Kidney epithelial cell (primary cell): ENCODE measurements at regions not wholly inside any gene's neighbourhood (a gene's known extent, or its start where the extent isn't known, plus 50 kb on each side); places are given as distances from the start of the nearest gene placed in this dataset.

Experiments used
- DNase-seq: peaks from one replicate; pipeline ENCODE4 v3.0.0-alpha.2; 2010; ENCODE audit warnings: low read depth
- H3K27me3 ChIP-seq: 2 replicates; pipeline ENCODE4 v1.6.0; 2011; ENCODE audit warnings: low read length; ENCODE audit not compliant: control insufficient read depth, insufficient read depth
- H3K36me3 ChIP-seq: 2 replicates; pipeline ENCODE4 v1.5.1; 2011; ENCODE audit warnings: low read length; ENCODE audit not compliant: control insufficient read depth, insufficient read depth
- H3K4me3 ChIP-seq: 2 replicates; pipeline ENCODE4 v1.5.1; 2011; ENCODE audit warnings: low read depth, mild to moderate bottlenecking, control low read depth, low read length
- TF ChIP-seq, protein P1 (sequence below): IDR thresholded peaks from 2 replicates; pipeline ENCODE4 v1.5.1; 2011; ENCODE audit warnings: mild to moderate bottlenecking, moderate library complexity, low read length, control low read depth, inconsistent platforms; ENCODE audit not compliant: insufficient read depth, poor library complexity, severe bottlenecking

DNA sequence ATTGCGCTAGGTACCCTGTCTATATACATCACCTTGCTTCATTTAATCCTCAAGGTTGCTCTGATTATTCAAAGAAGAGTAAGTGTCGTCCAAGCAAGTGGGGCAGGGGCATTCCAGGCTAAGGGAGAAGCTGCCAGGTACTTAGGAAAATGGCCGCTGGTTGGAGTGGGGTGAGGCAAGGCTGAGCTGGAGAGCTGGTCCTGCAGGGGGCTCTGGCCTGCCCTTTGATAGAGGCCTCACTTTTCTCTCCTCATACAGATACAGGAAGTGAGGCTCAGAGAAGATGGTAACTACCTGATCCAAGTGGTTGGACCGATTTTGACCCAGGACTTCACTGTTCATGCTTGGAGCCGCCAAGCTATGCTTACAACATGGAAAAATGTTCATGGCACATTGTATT is 86.9 kb upstream of the ZBTB40 start:
- Histone ChIP-seq H3K27me3 (peaks cover 25% of the 10 kb centered on the region), H3K36me3 (no peaks in the 10 kb centered on the region), H3K4me3 (no peak overlapping the region)
- DNase-seq, result no peak
- TF ChIP-seq, protein P1, sequence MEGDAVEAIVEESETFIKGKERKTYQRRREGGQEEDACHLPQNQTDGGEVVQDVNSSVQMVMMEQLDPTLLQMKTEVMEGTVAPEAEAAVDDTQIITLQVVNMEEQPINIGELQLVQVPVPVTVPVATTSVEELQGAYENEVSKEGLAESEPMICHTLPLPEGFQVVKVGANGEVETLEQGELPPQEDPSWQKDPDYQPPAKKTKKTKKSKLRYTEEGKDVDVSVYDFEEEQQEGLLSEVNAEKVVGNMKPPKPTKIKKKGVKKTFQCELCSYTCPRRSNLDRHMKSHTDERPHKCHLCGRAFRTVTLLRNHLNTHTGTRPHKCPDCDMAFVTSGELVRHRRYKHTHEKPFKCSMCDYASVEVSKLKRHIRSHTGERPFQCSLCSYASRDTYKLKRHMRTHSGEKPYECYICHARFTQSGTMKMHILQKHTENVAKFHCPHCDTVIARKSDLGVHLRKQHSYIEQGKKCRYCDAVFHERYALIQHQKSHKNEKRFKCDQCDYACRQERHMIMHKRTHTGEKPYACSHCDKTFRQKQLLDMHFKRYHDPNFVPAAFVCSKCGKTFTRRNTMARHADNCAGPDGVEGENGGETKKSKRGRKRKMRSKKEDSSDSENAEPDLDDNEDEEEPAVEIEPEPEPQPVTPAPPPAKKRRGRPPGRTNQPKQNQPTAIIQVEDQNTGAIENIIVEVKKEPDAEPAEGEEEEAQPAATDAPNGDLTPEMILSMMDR, result no peak

DNA sequence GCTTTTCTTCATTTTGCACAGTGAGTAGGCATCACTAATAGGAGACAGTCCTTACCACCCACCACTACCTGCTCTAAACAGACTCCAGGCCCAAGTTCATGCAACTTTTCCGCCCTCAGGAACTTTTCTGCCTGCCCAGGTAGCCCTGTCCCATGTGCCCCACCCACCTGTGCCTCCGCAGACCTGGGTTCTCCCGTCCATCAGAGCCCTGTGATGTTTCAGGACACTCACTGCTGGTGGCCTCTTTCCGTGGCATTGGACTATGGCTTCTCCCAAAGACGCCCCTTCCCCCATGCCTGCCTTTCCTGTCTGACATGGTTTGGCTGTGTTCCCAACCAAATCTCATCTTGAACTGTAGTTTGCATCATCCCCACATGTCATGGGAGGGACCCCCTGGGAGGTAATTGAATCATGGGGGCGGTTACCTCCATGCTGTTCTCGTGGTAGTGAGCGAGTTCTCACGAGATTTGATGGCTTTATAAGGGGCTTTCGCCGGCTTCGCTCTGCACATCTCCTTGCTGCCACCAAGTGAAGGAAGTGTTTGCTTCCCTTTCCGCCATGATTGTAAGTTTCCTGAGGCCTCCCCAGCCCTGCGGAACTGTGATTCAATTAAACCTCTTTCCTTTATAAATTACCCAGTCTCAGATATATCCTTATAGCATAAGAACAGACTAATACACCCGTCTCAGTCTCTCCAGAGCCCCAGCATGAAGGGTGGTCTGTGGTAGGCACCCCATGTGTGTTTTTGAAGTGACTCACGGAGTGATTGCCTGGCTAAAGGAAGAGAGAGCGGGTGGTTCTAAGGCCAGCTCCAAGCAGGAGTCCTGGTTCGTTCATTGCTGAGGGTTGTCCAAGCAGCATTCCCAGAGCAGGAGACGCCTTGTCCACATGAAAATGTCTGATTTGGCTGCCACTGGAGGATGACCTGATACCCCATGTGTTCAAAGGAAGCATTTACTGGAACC is 86.0 kb upstream of the ZBTB40 start:
- no peak for DNase-seq
- Histone ChIP-seq H3K27me3 (peaks cover 22% of the 10 kb centered on the region), H3K36me3 (no peaks in the 10 kb centered on the region), H3K4me3 (no peak overlapping the region)
- TF ChIP-seq, protein P1, result no peak

- Histone ChIP-seq H3K36me3 (no peaks in the 10 kb centered on the region), H3K4me3 (no peak overlapping the region), H3K27me3 (peaks cover 16% of the 10 kb centered on the region)
- TF ChIP-seq, protein P1, result no peak
- DNase-seq, result no peak
Observed at GRCh38 chr1:22366346-22366745, 85.3 kb upstream of the ZBTB40 start.

- no peak for DNase-seq
- H3K4me3 ChIP-seq, result no peak overlapping the region
- no peaks in the 10 kb centered on the region for H3K36me3 ChIP-seq
- peaks cover 16% of the 10 kb centered on the region for H3K27me3 ChIP-seq
- TF ChIP-seq, protein P1, result no peak
Observed at GRCh38 chr1:22368125-22368524, 83.5 kb upstream of the ZBTB40 start.

- DNase-seq, result no peak
- H3K36me3 ChIP-seq, result no peaks in the 10 kb centered on the region
- H3K27me3 ChIP-seq, result peaks cover 12% of the 10 kb centered on the region
- no peak overlapping the region for H3K4me3 ChIP-seq
- TF ChIP-seq, protein P1, result no peak
Observed at GRCh38 chr1:22369294-22370189, 82.1 kb upstream of the ZBTB40 start.
